ENCODE measurements at regions not wholly inside any gene's neighbourhood (a gene's known extent, or its start where the extent isn't known, plus 50 kb on each side); places are given as distances from the start of the nearest gene placed in this dataset.

DNA sequence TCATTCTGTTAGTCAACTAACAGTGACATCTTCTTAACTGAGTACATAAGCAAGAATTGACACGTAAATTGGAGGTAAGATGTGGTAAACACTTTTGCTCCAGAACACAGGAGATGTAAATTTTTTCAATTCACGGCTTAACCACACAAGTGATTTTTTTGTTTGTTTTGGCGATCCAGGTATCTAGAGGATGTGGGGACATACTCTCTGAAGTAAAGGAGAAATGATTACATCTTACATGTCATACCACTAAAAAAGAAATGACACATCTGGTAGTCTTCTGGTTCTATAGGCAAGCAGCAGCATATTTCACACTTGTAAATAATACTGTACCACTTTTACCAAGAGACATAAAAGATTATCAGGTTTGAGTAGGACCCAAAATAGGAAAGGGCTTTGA, 200.3 kb upstream of the ZWINT start:
- TF ChIP-seq SMC3 (IDR thresholded peaks at IDR 0.05; ENCODE audit: low read depth, low read length) = no peak
- TF ChIP-seq, protein P1, sequence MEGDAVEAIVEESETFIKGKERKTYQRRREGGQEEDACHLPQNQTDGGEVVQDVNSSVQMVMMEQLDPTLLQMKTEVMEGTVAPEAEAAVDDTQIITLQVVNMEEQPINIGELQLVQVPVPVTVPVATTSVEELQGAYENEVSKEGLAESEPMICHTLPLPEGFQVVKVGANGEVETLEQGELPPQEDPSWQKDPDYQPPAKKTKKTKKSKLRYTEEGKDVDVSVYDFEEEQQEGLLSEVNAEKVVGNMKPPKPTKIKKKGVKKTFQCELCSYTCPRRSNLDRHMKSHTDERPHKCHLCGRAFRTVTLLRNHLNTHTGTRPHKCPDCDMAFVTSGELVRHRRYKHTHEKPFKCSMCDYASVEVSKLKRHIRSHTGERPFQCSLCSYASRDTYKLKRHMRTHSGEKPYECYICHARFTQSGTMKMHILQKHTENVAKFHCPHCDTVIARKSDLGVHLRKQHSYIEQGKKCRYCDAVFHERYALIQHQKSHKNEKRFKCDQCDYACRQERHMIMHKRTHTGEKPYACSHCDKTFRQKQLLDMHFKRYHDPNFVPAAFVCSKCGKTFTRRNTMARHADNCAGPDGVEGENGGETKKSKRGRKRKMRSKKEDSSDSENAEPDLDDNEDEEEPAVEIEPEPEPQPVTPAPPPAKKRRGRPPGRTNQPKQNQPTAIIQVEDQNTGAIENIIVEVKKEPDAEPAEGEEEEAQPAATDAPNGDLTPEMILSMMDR (IDR thresholded peaks at IDR 0.05) = no peak
- TF ChIP-seq, protein P2, sequence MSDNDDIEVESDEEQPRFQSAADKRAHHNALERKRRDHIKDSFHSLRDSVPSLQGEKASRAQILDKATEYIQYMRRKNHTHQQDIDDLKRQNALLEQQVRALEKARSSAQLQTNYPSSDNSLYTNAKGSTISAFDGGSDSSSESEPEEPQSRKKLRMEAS (IDR thresholded peaks at IDR 0.05; ENCODE audit: low read depth) = no peak
- no peak for TF ChIP-seq POLR2AphosphoS5 (IDR thresholded peaks at IDR 0.05; ENCODE audit: low read depth, low read length)
- no peak for TF ChIP-seq NRF1 (IDR thresholded peaks at IDR 0.05; ENCODE audit: low read depth, low read length)
- no peak for TF ChIP-seq MXI1 (IDR thresholded peaks at IDR 0.05; ENCODE audit: low read depth, low read length)
- TF ChIP-seq EP300 (IDR thresholded peaks at IDR 0.05; ENCODE audit: borderline replicate concordance in 1 of 2, low read depth in 1 of 2, low read length in 1 of 2) = no peak
- TF ChIP-seq, protein P3, sequence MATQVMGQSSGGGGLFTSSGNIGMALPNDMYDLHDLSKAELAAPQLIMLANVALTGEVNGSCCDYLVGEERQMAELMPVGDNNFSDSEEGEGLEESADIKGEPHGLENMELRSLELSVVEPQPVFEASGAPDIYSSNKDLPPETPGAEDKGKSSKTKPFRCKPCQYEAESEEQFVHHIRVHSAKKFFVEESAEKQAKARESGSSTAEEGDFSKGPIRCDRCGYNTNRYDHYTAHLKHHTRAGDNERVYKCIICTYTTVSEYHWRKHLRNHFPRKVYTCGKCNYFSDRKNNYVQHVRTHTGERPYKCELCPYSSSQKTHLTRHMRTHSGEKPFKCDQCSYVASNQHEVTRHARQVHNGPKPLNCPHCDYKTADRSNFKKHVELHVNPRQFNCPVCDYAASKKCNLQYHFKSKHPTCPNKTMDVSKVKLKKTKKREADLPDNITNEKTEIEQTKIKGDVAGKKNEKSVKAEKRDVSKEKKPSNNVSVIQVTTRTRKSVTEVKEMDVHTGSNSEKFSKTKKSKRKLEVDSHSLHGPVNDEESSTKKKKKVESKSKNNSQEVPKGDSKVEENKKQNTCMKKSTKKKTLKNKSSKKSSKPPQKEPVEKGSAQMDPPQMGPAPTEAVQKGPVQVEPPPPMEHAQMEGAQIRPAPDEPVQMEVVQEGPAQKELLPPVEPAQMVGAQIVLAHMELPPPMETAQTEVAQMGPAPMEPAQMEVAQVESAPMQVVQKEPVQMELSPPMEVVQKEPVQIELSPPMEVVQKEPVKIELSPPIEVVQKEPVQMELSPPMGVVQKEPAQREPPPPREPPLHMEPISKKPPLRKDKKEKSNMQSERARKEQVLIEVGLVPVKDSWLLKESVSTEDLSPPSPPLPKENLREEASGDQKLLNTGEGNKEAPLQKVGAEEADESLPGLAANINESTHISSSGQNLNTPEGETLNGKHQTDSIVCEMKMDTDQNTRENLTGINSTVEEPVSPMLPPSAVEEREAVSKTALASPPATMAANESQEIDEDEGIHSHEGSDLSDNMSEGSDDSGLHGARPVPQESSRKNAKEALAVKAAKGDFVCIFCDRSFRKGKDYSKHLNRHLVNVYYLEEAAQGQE (IDR thresholded peaks at IDR 0.05; ENCODE audit: low read depth, low read length) = no peak
- TF ChIP-seq, protein P4, sequence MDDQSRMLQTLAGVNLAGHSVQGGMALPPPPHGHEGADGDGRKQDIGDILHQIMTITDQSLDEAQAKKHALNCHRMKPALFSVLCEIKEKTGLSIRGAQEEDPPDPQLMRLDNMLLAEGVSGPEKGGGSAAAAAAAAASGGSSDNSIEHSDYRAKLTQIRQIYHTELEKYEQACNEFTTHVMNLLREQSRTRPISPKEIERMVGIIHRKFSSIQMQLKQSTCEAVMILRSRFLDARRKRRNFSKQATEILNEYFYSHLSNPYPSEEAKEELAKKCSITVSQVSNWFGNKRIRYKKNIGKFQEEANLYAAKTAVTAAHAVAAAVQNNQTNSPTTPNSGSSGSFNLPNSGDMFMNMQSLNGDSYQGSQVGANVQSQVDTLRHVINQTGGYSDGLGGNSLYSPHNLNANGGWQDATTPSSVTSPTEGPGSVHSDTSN (IDR thresholded peaks at IDR 0.05) = no peak
- TF ChIP-seq FOXJ3 (CRISPR knock-in tag; IDR thresholded peaks at IDR 0.05) = no peak
- TF ChIP-seq GABPA (IDR thresholded peaks at IDR 0.05; ENCODE audit: low read depth) = no peak
